Endothelial cell (in vitro differentiated cells): ENCODE measurements at regions not wholly inside any gene's neighbourhood (a gene's known extent, or its start where the extent isn't known, plus 50 kb on each side); places are given as distances from the start of the nearest gene placed in this dataset.

Experiments
- DNase-seq: peaks from one replicate; pipeline ENCODE4 v3.0.0; 2021; ENCODE audit warnings: low spot score
- H3K27ac Mint-ChIP-seq: one replicate; pipeline ENCODE4 v1.8.0; 2021; ENCODE audit warnings: mixed read lengths, inconsistent platforms; ENCODE audit not compliant: unreplicated experiment
- H3K27me3 Mint-ChIP-seq: one replicate; pipeline ENCODE4 v1.8.0; 2021; ENCODE audit warnings: mild to moderate bottlenecking, moderate library complexity, mixed read lengths, inconsistent platforms; ENCODE audit not compliant: unreplicated experiment
- H3K36me3 Mint-ChIP-seq: one replicate; pipeline ENCODE4 v1.8.0; 2021; ENCODE audit warnings: mild to moderate bottlenecking, low read depth, mixed read lengths, inconsistent platforms; ENCODE audit not compliant: unreplicated experiment
- H3K4me1 Mint-ChIP-seq: one replicate; pipeline ENCODE4 v1.8.0; 2021; ENCODE audit warnings: mild to moderate bottlenecking, mixed read lengths, inconsistent platforms; ENCODE audit not compliant: unreplicated experiment
- H3K4me3 Mint-ChIP-seq: one replicate; pipeline ENCODE4 v1.8.0; 2021; ENCODE audit warnings: mild to moderate bottlenecking, mixed read lengths, inconsistent platforms; ENCODE audit not compliant: unreplicated experiment
- H3K9me3 Mint-ChIP-seq: one replicate; pipeline ENCODE4 v1.8.0; 2021; ENCODE audit warnings: mixed read lengths, inconsistent platforms; ENCODE audit not compliant: unreplicated experiment
- CTCF ChIP-seq: fragments of 200-600 bp; sonication (generic); IDR thresholded peaks from one replicate; pipeline ENCODE4 v1.5.0; 2021; ENCODE audit warnings: antibody characterized with exemption; ENCODE audit not compliant: unreplicated experiment

- H3K9me3 Mint-ChIP-seq, result no peaks in the 10 kb centered on the region
- H3K27ac Mint-ChIP-seq, result no peak overlapping the region
- DNase-seq, result no peak
- H3K4me1 Mint-ChIP-seq, result no peaks in the 10 kb centered on the region
- no peaks in the 10 kb centered on the region for H3K27me3 Mint-ChIP-seq
- no peak for TF ChIP-seq CTCF
- H3K4me3 Mint-ChIP-seq, result no peak overlapping the region
- H3K36me3 Mint-ChIP-seq, result no peaks in the 10 kb centered on the region
Observed at GRCh38 chr4:136000246-136000645, 1532.0 kb downstream of the PCDH18 start.

- Mint-ChIP-seq H3K27me3 (no peaks in the 10 kb centered on the region), H3K4me3 (no peak overlapping the region), H3K9me3 (no peaks in the 10 kb centered on the region), H3K27ac (no peak overlapping the region), H3K4me1 (no peaks in the 10 kb centered on the region), H3K36me3 (no peaks in the 10 kb centered on the region)
- DNase-seq, result no peak
- TF ChIP-seq CTCF, result no peak
Observed at GRCh38 chr4:135994360-135994759, 1537.9 kb downstream of the PCDH18 start.

GRCh38 chr4:135976860-135977259 is 1555.4 kb downstream of the PCDH18 start:
- H3K4me3 Mint-ChIP-seq, result no peak overlapping the region
- no peak overlapping the region for H3K27ac Mint-ChIP-seq
- no peak for TF ChIP-seq CTCF
- H3K36me3 Mint-ChIP-seq, result no peaks in the 10 kb centered on the region
- H3K4me1 Mint-ChIP-seq, result no peaks in the 10 kb centered on the region
- H3K9me3 Mint-ChIP-seq, result no peaks in the 10 kb centered on the region
- H3K27me3 Mint-ChIP-seq, result no peaks in the 10 kb centered on the region
- DNase-seq, result no peak

GRCh38 chr4:135966936-135967335 is 1565.4 kb downstream of the PCDH18 start:
- Mint-ChIP-seq H3K27me3 (no peaks in the 10 kb centered on the region), H3K4me1 (no peaks in the 10 kb centered on the region), H3K36me3 (no peaks in the 10 kb centered on the region), H3K9me3 (no peaks in the 10 kb centered on the region), H3K4me3 (no peak overlapping the region), H3K27ac (no peak overlapping the region)
- no peak for DNase-seq
- TF ChIP-seq CTCF, result no peak

- TF ChIP-seq CTCF, result no peak
- no peak for DNase-seq
- H3K27me3 Mint-ChIP-seq, result no peaks in the 10 kb centered on the region
- no peaks in the 10 kb centered on the region for H3K4me1 Mint-ChIP-seq
- H3K9me3 Mint-ChIP-seq, result no peaks in the 10 kb centered on the region
- no peaks in the 10 kb centered on the region for H3K36me3 Mint-ChIP-seq
- no peak overlapping the region for H3K4me3 Mint-ChIP-seq
- H3K27ac Mint-ChIP-seq, result no peak overlapping the region
Observed at GRCh38 chr4:135963009-135963408, 1569.3 kb downstream of the PCDH18 start.
